ENCODE measurements at regions not wholly inside any gene's neighbourhood (a gene's known extent, or its start where the extent isn't known, plus 50 kb on each side); places are given as distances from the start of the nearest gene placed in this dataset.
"Not testable (repeated sequence)": the region's sequence is repeated elsewhere in the genome, so short reads cannot be mapped to it uniquely, and the experiment has no call there.

DNA sequence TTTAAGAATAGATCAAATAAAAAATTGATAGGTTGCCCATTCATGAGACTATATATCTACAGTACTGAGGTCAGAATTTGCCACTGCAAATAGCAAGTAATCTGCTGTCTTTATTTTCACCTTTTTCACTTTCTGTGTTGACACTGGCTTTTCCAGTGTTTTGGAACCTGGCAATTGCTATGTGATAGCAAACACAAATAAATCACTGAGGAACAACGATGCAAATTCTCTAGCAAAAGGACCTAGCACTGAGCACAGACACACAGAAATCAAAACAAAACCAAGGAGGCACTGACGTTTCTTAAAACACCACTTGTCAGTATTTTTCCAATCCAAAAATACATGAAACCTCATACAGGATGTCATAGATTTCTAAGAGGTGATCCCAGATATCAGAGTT lies 210.7 kb downstream of the DHX15 start:
- Mint-ChIP-seq H3K27ac (no peak overlapping the region), H3K4me1 (ENCODE audit: low read depth) (no peaks in the 10 kb centered on the region), H3K9me3 (no peaks in the 10 kb centered on the region), H3K4me3 (no peak overlapping the region), H3K36me3 (ENCODE audit: low read depth) (no peaks in the 10 kb centered on the region), H3K27me3 (ENCODE audit: insufficient read depth) (peaks cover 1% of the 10 kb centered on the region)
- no peak for DNase-seq (ENCODE audit: low spot score)
- intact Hi-C loops (cut with micrococcal nuclease), result no loop called here

DNA sequence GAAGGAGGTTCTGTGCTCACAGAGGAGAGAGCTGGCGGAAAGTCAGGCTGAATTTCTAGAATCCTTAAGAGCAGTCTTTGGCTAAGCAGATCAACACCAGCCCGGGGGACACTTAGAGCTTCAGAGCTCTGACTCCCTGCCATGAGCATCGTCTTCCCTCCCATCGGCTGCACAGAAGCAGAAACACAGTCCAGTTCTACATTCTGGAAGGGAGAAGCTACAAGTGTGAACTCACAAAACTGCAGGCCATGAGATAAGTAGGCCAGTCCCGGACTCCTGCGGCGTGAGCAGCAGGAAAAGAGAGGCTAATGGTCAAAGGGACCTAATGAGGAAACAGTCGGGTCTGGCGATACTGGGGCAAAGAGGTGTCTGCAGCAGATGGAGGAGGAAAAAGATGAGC lies 211.5 kb downstream of the DHX15 start:
- no peaks in the 10 kb centered on the region for H3K4me1 Mint-ChIP-seq (ENCODE audit: low read depth)
- H3K36me3 Mint-ChIP-seq (ENCODE audit: low read depth), result no peaks in the 10 kb centered on the region
- no peaks in the 10 kb centered on the region for H3K9me3 Mint-ChIP-seq
- no peak overlapping the region for H3K27ac Mint-ChIP-seq
- H3K27me3 Mint-ChIP-seq (ENCODE audit: insufficient read depth), result peaks cover 1% of the 10 kb centered on the region
- DNase-seq (ENCODE audit: low spot score), result no peak
- no peak overlapping the region for H3K4me3 Mint-ChIP-seq
- intact Hi-C loops (cut with micrococcal nuclease), result no loop called here

DNA sequence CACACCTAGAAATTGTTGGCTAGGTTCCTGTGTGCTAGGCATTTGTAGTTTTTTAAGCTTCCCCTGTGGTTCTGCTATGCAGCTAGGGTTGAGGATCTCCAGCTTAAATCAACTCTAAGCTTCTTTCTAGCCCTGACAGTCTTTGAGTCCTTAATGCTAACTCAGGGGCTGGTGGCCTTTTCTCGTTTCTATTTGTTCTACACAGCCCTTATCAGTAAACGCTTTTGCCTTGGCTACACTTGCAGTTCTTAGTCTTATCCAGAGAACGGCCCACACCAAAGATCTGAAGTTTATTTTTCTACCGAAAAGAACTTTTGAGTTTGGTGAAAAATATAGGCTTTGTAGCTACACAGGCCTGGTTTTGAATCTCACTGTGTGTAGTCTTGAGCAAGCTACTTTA lies 212.0 kb downstream of the DHX15 start:
- Mint-ChIP-seq H3K27me3 (ENCODE audit: insufficient read depth) (peaks cover 1% of the 10 kb centered on the region), H3K27ac (no peak overlapping the region), H3K4me3 (no peak overlapping the region), H3K36me3 (ENCODE audit: low read depth) (no peaks in the 10 kb centered on the region), H3K9me3 (no peaks in the 10 kb centered on the region), H3K4me1 (ENCODE audit: low read depth) (no peaks in the 10 kb centered on the region)
- DNase-seq (ENCODE audit: low spot score), result no peak
- intact Hi-C loops (cut with micrococcal nuclease), result no loop called here

DNA sequence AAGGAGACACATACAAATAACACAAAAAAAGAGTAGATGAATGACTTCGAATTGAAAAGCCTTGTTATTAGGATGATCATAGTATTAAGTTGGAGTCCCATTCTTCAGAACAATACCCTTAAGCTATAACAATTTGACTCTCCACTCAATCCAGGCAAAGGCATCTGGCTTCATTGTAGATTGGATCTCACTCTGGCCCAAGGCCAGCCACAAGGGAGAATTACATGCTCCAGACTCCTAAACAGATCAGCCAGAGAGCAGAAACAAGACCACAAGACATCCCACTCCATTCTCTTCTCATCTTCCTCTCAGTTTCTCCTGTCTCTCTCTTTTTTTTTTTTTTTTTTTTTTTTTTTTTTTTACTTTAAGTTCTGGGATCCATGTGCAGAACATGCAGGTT lies 213.9 kb downstream of the DHX15 start:
- Mint-ChIP-seq H3K36me3 (ENCODE audit: low read depth) (no peaks in the 10 kb centered on the region), H3K27ac (no peak overlapping the region), H3K4me1 (ENCODE audit: low read depth) (no peaks in the 10 kb centered on the region), H3K9me3 (no peaks in the 10 kb centered on the region), H3K4me3 (no peak overlapping the region), H3K27me3 (ENCODE audit: insufficient read depth) (peaks cover 1% of the 10 kb centered on the region)
- DNase-seq (ENCODE audit: low spot score), result no peak
- intact Hi-C loops (cut with micrococcal nuclease), result no loop called here

DNA sequence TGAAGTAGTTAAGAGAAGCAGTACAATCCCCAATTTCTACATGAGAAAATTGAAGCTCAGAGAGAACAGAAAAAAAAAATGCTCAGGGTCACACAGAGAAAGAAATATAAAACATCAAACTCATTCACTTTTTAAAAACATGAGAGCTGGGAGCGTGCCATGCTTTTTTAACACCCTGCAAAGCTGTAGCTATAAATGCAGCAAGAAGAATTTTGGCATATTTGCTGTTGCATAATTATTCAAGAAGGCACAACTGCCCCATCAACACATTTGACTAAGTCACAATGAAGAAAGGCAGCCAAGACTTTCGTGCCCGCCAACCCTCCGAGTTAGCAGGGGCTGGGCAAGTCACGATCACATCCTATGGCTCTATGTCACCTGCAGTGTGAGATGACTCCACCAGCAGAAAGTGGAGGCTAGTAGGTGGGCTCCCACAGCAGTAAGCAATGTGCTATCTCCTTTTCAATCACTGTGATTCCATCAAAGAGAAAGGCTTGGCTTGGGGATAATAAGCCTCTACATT lies 214.8 kb downstream of the DHX15 start:
- H3K9me3 Mint-ChIP-seq, result no peaks in the 10 kb centered on the region
- no peaks in the 10 kb centered on the region for H3K36me3 Mint-ChIP-seq (ENCODE audit: low read depth)
- H3K4me1 Mint-ChIP-seq (ENCODE audit: low read depth), result no peaks in the 10 kb centered on the region
- no peak for DNase-seq (ENCODE audit: low spot score)
- H3K27ac Mint-ChIP-seq, result no peak overlapping the region
- intact Hi-C loops (cut with micrococcal nuclease), result no loop called here
- H3K4me3 Mint-ChIP-seq, result no peak overlapping the region
- H3K27me3 Mint-ChIP-seq (ENCODE audit: insufficient read depth), result peaks cover 1% of the 10 kb centered on the region

DNA sequence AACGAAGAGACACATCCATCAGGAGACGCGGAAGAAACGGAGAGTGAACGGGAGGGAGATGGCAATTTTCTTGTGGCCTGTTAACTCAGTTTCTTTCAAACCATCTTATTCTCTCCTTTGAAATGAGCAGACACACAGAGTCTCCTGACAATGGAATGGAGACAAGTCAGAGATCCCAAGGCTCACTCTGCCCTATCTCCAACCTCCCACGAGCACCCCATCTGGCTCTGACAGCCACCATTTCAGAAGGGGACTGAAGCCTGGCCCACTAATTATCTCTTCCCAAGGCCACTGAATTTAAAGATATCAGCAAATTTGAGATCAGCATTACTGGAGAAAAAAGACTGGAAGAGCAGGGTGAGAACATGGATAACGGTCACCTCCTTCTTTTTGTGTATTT lies 215.6 kb downstream of the DHX15 start:
- H3K4me3 Mint-ChIP-seq, result no peak overlapping the region
- intact Hi-C loops (cut with micrococcal nuclease), result no loop called here
- no peaks in the 10 kb centered on the region for H3K9me3 Mint-ChIP-seq
- H3K4me1 Mint-ChIP-seq (ENCODE audit: low read depth), result no peaks in the 10 kb centered on the region
- H3K27me3 Mint-ChIP-seq (ENCODE audit: insufficient read depth), result peaks cover 1% of the 10 kb centered on the region
- no peak overlapping the region for H3K27ac Mint-ChIP-seq
- no peaks in the 10 kb centered on the region for H3K36me3 Mint-ChIP-seq (ENCODE audit: low read depth)
- DNase-seq (ENCODE audit: low spot score), result no peak

DNA sequence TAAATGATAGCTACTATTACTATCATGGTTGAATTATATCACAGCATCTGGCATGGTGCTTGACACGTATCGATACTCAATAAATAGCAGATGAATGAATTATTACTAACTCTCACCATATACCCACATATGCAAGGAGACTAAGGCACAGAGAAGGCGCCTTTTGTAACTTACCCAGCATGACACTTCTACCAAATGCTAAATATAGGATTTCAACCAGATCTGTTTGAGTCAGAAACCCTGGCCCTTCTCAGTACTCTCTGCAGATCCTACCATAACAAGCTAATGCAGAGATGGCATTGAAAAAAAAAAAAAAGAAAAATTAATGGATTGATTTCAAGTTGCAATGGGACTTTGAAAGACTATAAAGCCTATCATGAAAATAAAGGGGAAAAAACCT lies 219.5 kb downstream of the DHX15 start:
- H3K27me3 Mint-ChIP-seq (ENCODE audit: insufficient read depth), result no peaks in the 10 kb centered on the region
- no peaks in the 10 kb centered on the region for H3K36me3 Mint-ChIP-seq (ENCODE audit: low read depth)
- no peaks in the 10 kb centered on the region for H3K9me3 Mint-ChIP-seq
- no peaks in the 10 kb centered on the region for H3K4me1 Mint-ChIP-seq (ENCODE audit: low read depth)
- H3K27ac Mint-ChIP-seq, result no peak overlapping the region
- DNase-seq (ENCODE audit: low spot score), result no peak
- intact Hi-C loops (cut with micrococcal nuclease), result no loop called here
- no peak overlapping the region for H3K4me3 Mint-ChIP-seq

DNA sequence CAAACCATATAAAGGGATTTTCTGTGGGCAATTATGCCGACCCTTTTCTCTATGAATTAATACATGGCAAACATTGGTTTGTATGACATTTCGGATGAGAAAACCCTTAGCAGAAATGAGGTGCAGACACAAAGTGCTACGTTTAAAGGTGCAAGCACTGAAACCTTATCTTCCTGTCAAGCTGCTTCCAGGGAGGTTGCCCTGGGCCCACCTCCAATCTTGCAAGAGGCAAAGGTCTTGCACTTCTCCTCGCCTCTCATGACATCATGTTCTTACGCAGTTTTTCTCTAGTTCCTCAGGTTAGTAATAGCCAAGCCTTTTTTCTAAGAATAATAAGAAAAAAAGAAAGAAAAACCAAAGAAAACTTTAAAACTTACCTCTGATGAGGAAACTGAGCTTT lies 220.1 kb downstream of the DHX15 start:
- Mint-ChIP-seq H3K4me3 (no peak overlapping the region), H3K27me3 (ENCODE audit: insufficient read depth) (no peaks in the 10 kb centered on the region), H3K9me3 (no peaks in the 10 kb centered on the region), H3K4me1 (ENCODE audit: low read depth) (no peaks in the 10 kb centered on the region), H3K36me3 (ENCODE audit: low read depth) (no peaks in the 10 kb centered on the region), H3K27ac (no peak overlapping the region)
- intact Hi-C loops (cut with micrococcal nuclease), result no loop called here
- no peak for DNase-seq (ENCODE audit: low spot score)

DNA sequence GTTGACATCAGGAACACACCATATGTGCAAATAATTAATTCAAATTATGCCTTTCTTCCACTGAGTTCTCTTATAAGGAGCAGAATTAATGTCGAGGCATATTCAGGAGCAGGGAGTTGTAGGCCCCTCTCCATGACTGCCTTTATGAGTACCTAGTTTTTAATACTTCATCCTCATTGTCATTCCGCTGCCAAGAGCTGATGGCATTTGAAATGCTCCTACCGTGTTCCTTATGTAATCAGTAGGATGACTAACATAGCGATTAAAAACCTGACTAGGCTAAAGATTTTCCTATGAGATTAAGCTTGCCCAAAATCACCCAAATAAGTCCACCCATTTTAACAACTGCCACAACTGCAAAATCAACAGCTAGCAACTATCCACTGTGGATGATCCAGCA lies 220.6 kb downstream of the DHX15 start:
- Mint-ChIP-seq H3K36me3 (ENCODE audit: low read depth) (no peaks in the 10 kb centered on the region), H3K4me1 (ENCODE audit: low read depth) (no peaks in the 10 kb centered on the region), H3K9me3 (no peaks in the 10 kb centered on the region), H3K27ac (no peak overlapping the region), H3K4me3 (no peak overlapping the region), H3K27me3 (ENCODE audit: insufficient read depth) (no peaks in the 10 kb centered on the region)
- DNase-seq (ENCODE audit: low spot score), result no peak
- intact Hi-C loops (cut with micrococcal nuclease), result no loop called here

DNA sequence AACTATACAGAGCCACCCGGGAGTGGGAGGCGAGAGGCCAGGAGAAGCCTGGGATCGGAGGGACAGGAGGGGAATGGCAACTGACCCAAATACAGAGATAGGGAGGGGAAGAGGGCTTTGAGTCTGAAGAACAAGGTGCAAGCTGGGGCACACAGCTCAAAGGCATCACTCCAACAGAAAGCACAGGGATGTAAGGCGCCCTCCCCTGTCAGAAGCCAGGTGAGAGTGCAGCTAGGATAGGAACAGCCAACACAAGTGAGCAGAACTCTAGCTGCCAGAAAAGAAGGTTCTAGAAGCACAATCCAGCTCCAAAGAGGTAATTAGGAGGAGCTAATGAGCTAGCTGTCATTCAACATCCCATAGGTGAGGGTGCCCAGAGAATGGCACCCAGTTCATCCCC lies 232.2 kb downstream of the DHX15 start:
- H3K9me3 Mint-ChIP-seq, result peaks cover 4% of the 10 kb centered on the region
- no peaks in the 10 kb centered on the region for H3K4me1 Mint-ChIP-seq (ENCODE audit: low read depth)
- H3K4me3 Mint-ChIP-seq, result no peak overlapping the region
- H3K36me3 Mint-ChIP-seq (ENCODE audit: low read depth), result no peaks in the 10 kb centered on the region
- intact Hi-C loops (cut with micrococcal nuclease), result no loop called here
- no peaks in the 10 kb centered on the region for H3K27me3 Mint-ChIP-seq (ENCODE audit: insufficient read depth)
- no peak for DNase-seq (ENCODE audit: low spot score)
- no peak overlapping the region for H3K27ac Mint-ChIP-seq

DNA sequence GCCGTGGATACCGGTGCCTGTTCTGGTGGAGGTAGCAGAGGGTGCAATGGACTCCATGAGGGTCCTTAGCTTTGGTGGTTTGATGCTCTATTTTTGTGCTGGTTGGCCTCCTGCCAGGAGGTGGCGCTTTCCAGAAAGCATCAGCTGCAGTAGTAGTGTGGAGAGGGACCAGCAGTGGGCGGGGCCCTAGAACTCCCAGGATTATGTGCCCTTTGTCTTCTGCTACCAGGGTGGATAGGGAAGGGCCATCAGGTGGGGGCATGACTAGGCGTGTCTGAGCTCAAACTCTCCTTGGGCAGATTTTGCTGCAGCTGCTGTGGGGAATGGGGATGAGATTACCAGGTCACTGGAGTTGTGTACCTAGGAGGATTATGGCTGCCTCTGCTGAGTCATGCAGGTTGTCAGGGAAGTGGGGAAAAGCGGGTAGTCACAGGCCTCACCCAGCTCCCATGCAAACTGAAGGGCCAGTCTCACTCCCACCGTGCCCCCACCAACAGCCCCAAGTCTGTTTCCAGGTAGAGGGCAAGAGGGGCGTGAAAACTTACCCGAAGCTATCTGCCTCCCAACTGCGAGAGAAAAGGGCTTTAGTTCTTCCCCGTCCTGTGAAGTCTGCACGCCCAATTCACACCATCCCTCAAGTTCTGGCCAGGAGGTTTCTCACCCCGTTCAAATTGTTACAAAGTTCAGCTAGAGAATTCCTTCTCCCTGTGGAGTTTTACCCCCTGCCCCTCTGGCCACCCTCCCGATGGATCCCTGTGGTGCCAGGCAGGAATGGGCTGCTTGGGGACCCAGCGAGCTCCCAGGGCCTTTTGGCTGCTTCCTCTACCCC lies 235.0 kb downstream of the DHX15 start:
- H3K4me3 Mint-ChIP-seq; H3K36me3 Mint-ChIP-seq (ENCODE audit: low read depth); H3K27ac Mint-ChIP-seq; intact Hi-C loops (cut with micrococcal nuclease); H3K4me1 Mint-ChIP-seq (ENCODE audit: low read depth); DNase-seq (ENCODE audit: low spot score); H3K9me3 Mint-ChIP-seq; H3K27me3 Mint-ChIP-seq (ENCODE audit: insufficient read depth): not testable (repeated sequence)

DNA sequence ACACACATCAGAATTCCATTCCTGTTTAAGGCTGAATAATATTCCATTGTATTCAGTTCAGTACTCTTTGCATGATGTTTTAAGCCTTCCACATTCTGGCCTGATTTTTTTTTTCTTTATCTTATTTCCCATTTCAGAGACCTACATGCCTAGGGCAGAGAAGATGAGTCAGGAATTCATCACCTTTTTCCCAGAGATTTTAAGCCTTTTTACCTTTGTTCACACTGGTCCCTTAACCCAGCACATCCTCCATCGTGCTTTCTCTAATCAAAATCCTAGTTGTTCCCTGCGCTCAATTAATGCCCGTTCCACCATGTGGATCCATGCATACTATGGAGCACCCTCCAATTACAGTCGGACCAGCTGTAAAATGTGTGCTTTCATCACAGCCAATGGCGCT lies 245.1 kb downstream of the DHX15 start:
- intact Hi-C loops (cut with micrococcal nuclease), result no loop called here
- Mint-ChIP-seq H3K36me3 (ENCODE audit: low read depth) (no peaks in the 10 kb centered on the region), H3K27me3 (ENCODE audit: insufficient read depth) (no peaks in the 10 kb centered on the region), H3K9me3 (peaks cover 3% of the 10 kb centered on the region), H3K4me1 (ENCODE audit: low read depth) (no peaks in the 10 kb centered on the region), H3K27ac (no peak overlapping the region), H3K4me3 (no peak overlapping the region)
- no peak for DNase-seq (ENCODE audit: low spot score)

DNA sequence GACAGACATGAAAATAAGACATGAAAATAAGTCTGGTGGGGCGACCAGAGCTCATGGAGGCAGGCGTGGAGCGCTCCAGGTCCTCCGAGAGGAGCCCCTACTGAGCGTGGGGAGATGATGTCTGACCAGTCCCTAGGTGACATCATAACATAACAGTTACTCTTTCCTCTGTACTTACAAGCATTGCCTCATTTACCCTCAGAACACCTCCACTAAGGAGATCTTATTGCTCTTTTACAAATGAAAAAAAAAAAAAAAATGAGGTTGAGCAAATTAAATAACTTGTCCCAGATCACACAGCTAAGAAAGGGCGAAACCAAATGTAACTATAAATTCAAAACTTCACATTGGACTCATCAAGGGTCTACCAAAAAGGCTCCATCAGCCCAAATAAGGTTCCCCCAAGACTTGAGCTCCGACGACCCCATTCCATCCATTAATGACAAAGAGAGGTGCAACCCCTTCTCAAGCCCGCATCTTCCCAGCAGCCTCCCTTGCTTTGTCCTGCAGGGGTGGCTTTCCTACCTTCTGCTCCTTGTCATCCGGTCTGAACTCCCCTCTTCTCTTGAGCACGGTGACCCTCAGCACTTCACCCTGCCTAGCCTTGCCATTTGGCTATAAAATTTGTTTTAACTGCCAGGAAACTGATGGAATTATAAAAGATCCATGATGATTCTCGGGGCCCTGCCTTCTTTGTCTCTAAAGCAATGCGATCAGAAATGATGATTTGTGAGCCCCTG lies 246.7 kb downstream of the DHX15 start:
- H3K4me1 Mint-ChIP-seq (ENCODE audit: low read depth), result no peaks in the 10 kb centered on the region
- no peak overlapping the region for H3K4me3 Mint-ChIP-seq
- H3K9me3 Mint-ChIP-seq, result peaks cover 3% of the 10 kb centered on the region
- H3K27ac Mint-ChIP-seq, result no peak overlapping the region
- intact Hi-C loops (cut with micrococcal nuclease), result no loop called here
- DNase-seq (ENCODE audit: low spot score), result no peak
- no peaks in the 10 kb centered on the region for H3K36me3 Mint-ChIP-seq (ENCODE audit: low read depth)
- H3K27me3 Mint-ChIP-seq (ENCODE audit: insufficient read depth), result no peaks in the 10 kb centered on the region
